Pons (tissue), 1 donor: ENCODE measurements at regions not wholly inside any gene's neighbourhood (a gene's known extent, or its start where the extent isn't known, plus 50 kb on each side); places are given as distances from the start of the nearest gene placed in this dataset.
"Not testable (repeated sequence)": the region's sequence is repeated elsewhere in the genome, so short reads cannot be mapped to it uniquely, and the experiment has no call there.

ENCODE experiments used
- DNase-seq: peaks from one replicate; pipeline ENCODE4 v3.0.0-alpha.2; 2016; ENCODE audit warnings: low spot score

- DNase-seq = peak; percentile 7
Measured at GRCh38 chr1:118563981-118564951, 379.2 kb upstream of the SPAG17 start.

GRCh38 chr1:118558933-118559332 lies 373.9 kb upstream of the SPAG17 start:
- no peak for DNase-seq

GRCh38 chr1:118556936-118557335 lies 371.9 kb upstream of the SPAG17 start:
- DNase-seq = no peak

- DNase-seq = no peak
Measured at GRCh38 chr1:118555638-118556037, 370.6 kb upstream of the SPAG17 start.

GRCh38 chr1:118535901-118536300 lies 350.9 kb upstream of the SPAG17 start:
- no peak for DNase-seq

- DNase-seq = not testable (repeated sequence)
Measured at GRCh38 chr1:118511922-118512321, 326.9 kb upstream of the SPAG17 start.

DNA sequence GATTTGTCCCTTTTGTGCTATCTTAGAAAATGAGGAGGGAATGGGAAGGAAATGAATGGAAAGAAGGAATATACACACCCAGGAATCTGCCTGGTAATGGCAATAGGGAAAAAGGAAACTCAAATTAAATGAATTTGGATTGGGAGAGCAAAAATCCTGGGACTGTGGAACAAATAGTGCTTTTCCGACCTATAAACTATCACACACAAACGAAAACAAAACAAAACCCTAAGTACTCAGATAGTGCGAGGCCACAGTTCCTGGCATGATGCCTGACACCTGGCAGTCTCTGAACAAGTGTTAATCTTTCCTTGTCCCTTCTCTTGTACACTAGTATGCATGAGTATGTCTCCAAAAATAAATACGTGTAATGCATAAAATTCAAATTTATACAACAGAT lies 319.8 kb upstream of the SPAG17 start:
- no peak for DNase-seq

DNA sequence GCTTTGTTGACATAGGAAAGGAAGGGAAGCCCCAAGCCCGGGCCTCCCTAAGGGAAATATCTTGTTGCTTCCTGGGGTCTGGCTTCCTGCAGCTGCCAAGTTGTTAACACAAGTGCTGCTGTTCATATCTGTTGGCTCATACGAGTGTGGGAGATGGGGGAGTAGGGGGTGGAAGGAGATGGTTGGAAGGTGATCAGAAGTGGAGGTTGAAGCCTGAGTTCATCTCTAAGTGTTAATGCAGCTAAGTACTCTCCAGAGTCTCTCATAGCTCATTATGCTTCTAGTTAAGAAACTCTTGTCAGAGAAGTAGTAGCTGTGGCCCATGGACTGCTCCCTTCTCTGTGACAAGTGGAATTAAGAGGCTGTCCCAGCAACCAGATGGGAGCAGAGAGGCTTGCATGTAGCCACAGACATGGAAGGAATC lies 319.2 kb upstream of the SPAG17 start:
- DNase-seq = no peak

DNA sequence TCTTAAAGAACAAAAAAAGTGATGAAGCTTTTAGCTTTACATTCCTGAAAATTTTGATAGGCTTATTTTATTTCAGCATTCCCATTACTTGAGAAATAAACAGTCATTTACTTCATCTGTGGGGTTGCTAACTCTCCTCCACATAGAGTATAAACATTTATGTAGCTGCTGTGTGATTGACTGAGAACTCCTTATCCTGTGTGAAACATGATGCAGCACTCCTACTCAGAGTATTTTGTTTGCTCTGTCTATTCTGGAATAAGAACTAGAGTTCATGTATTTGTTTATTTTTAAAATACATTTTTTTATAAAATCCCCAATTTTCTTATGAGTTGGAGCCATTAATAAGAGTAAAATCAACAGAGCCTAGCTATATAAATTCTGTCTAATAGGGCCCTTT lies 318.7 kb upstream of the SPAG17 start:
- no peak for DNase-seq

GRCh38 chr1:118494998-118495397 lies 310.0 kb upstream of the SPAG17 start:
- DNase-seq = no peak

GRCh38 chr1:118488787-118489186 lies 303.8 kb upstream of the SPAG17 start:
- no peak for DNase-seq

GRCh38 chr1:118487932-118488331 lies 302.9 kb upstream of the SPAG17 start:
- no peak for DNase-seq

GRCh38 chr1:118487091-118487490 lies 302.1 kb upstream of the SPAG17 start:
- DNase-seq = no peak

- DNase-seq = no peak
Measured at GRCh38 chr1:118486199-118486598, 301.2 kb upstream of the SPAG17 start.

DNA sequence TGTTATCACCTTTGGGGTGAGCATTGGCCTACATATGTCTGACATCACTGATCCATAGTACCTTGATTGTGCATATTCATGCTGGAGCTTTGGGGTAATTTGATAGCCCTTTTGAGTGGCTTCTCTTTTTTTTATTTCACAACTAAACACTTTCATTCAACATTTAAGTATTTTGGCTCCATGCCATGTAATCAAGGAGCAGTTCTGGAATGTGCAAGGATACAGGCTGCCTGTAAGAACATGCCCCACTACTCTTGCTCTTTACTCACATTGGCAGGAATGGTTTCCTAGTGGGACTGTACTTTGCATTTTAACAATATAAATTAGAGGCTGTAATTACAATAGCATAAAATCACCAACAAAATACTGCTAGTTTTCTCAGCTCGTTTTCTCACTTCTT lies 300.7 kb upstream of the SPAG17 start:
- no peak for DNase-seq

DNA sequence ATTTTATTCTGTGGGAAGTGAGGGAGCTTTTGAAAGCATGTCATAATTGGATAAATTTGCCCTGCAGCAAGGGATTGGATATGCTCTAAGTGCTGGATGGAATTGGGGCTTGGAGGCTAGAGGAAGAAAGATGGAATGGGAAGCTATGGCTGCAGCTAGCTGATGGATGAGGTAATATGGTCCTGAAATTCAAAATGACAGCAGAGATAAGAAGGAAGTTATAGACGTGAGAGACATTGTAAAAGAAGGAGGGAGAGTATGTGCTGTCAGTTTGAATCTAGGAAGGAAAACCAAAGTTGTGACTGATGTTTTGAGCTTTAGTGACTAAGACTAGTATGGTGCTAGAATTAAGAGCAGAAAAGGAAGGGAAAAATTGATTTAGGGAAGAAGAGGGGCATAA lies 299.9 kb upstream of the SPAG17 start:
- DNase-seq = no peak

GRCh38 chr1:118483245-118484006 lies 298.4 kb upstream of the SPAG17 start:
- no peak for DNase-seq

- DNase-seq = no peak
Measured at GRCh38 chr1:118481126-118481525, 296.1 kb upstream of the SPAG17 start.

GRCh38 chr1:118479351-118479750 lies 294.3 kb upstream of the SPAG17 start:
- no peak for DNase-seq

- DNase-seq = no peak
Measured at GRCh38 chr1:118473825-118474224, 288.8 kb upstream of the SPAG17 start.

GRCh38 chr1:118464460-118464859 lies 279.4 kb upstream of the SPAG17 start:
- DNase-seq = not testable (repeated sequence)

- no peak for DNase-seq
Measured at GRCh38 chr1:118461154-118461553, 276.1 kb upstream of the SPAG17 start.

DNA sequence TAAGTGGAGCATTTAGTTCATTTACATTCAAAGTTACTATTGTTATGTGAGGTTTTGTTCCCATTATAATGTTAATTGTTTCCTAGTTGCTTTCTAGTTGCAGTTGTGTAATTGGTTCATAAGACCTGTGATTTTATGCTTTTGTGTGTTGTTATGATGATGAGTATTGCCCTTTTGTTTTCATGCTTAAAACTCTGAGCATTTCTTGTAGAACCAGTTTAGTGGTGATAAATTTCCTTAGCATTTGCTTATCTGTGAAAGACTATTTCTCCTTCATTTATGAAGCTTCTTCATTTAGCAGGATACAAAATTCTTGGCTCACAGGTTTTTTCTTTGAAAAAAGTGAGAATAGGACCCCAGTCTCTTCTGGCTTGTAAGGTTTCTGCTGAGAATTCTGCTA lies 274.8 kb upstream of the SPAG17 start:
- DNase-seq = no peak
